ENCODE measurements at regions not wholly inside any gene's neighbourhood (a gene's known extent, or its start where the extent isn't known, plus 50 kb on each side); places are given as distances from the start of the nearest gene placed in this dataset.

- in situ Hi-C loops (cut with MboI; ENCODE audit: low sequenced_read_pairs) = no loop called here
Measured at GRCh38 chr1:22284906-22285548, 142.1 kb upstream of the WNT4 start.

DNA sequence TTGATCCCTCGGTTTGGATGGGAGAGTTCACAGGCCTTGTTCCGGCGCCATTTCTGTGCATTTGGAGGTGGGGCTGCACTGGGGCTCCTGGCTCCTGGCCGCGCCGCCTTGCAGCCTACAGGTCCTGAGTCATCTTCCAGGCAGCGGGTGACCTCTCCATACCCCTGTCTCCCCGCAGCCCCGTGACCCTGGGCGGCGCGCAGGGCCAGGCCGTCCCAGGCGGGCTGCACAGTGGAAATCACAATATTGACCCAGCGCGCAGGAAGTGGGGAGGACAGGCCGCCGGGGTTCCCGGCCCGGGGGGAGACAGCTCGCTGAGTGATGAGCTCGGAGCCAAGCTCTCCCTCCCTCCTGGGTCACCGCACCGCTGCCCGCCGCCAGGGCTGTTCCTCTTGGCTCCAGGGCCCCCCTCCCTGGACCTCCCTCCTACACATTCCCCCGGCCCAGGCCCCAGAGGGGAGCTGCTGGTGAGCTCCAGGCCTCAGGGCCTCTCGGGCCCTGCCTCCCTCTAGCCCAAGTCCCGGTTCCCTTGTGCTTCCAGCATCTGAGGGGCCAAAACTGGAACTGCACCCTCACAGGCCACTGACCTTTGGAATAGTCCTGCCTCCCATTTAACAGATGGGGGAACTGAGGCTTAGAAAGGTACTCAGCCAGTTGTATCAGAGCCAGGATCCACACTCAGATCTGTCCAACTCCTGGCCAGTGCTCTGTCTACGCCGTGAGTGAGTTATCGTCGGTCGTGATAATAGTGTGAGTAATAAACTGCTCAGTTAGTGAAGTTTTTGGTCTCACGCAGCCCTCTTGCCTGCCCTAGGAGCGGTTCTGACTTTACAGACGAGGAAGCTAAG is 142.9 kb upstream of the WNT4 start:
- in situ Hi-C loops (cut with MboI; ENCODE audit: low sequenced_read_pairs) = no loop called here

- in situ Hi-C loops (cut with MboI; ENCODE audit: low sequenced_read_pairs) = no loop called here
Measured at GRCh38 chr1:22286491-22286890, 143.6 kb upstream of the WNT4 start.

- in situ Hi-C loops (cut with MboI; ENCODE audit: low sequenced_read_pairs) = no loop called here
Measured at GRCh38 chr1:22287273-22287672, 144.4 kb upstream of the WNT4 start.

- in situ Hi-C loops (cut with MboI; ENCODE audit: low sequenced_read_pairs) = no loop called here
Measured at GRCh38 chr1:22287946-22288520, 145.1 kb upstream of the WNT4 start.

DNA sequence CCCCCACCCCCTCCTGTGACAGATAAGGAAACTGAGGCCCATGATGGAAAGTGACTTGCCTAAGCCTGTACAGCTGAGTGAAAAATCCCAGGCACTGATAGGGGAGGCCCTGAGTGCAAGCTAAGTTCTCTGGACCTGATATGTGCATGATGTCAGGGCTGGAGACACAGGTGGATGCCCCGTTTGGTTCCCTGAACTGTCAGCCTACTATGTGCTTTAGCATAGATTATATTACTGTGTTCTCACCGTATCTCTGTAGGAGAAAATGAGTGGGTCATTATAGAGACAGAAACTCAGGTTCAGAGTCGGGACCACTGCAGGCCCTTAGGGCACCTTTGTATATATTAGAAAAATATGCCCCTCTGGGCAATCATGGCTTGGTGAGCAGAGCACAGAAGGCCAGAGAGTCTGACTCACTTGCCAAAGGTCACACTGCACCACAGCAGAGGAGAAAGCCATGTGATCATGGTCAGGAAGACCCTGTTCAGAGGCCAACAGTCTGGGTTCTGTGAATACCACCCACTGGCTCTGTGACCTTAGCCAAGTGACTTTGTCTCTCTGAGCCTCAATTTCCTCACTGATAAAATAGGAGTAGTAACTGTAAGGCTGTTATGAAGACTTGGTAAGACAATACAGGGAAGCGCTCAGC is 145.8 kb upstream of the WNT4 start:
- in situ Hi-C loops (cut with MboI; ENCODE audit: low sequenced_read_pairs) = no loop called here

GRCh38 chr1:22289307-22289995 is 146.6 kb upstream of the WNT4 start:
- in situ Hi-C loops (cut with MboI; ENCODE audit: low sequenced_read_pairs) = no loop called here

GRCh38 chr1:22290157-22290556 is 147.3 kb upstream of the WNT4 start:
- in situ Hi-C loops (cut with MboI; ENCODE audit: low sequenced_read_pairs) = no loop called here

- in situ Hi-C loops (cut with MboI; ENCODE audit: low sequenced_read_pairs) = no loop called here
Measured at GRCh38 chr1:22290611-22291010, 147.7 kb upstream of the WNT4 start.

DNA sequence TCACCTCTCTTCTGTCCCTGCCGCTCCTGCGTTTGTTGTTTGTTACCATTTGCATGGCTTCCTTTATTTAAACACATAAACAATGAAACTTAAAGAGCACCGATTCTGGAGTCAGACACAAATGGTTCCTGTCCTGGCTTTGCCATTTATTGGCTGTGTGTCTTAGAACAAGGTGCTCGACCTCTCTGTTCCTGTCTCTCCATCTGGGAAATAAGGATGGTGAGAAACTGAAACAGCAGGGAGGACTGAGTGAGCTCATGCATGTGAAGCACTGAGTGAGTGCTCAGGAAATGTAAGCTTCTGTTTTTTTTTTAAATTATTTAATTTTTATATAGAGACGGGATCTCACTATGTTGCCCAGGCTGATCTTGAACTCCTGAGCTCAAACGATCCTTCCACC is 148.2 kb upstream of the WNT4 start:
- in situ Hi-C loops (cut with MboI; ENCODE audit: low sequenced_read_pairs) = no loop called here

- in situ Hi-C loops (cut with MboI; ENCODE audit: low sequenced_read_pairs) = no loop called here
Measured at GRCh38 chr1:22291494-22291893, 148.6 kb upstream of the WNT4 start.

DNA sequence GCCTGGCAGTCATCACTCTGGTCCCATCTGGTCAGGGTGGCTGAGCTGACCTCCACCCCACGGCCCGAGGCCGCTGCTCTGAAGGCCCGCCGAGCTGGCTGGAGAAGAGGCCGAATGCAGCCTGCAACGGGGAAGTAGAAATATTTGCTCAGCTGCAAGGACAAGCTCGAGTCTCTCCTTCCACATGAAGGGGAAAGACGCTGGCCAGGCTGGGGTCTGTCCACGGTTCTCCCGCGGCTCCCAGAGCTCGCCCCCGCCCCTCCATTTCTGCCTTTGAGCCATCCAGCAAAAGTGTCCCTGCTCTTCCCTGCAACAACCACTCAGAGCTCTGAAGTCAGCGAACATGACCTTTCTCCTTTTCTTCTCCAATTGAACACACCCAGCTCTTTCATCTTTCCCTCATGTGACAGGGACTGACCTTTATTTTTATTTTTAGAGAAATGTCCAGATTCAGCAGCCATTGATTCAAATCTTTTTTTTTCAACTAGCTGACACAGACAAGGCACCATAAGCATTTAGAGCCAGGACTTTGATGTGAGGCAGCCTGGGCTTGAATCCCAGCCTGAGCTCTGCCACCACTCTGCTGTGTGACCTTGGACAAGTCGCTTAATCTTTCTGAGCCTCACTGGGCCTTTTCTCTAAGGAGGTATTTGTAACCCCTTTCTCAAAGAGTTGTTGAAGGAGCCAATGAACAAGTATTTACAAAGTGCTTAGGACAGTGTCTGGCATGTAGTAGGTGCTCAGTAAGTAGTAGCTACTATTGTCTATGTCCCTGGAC is 149.3 kb upstream of the WNT4 start:
- in situ Hi-C loops (cut with MboI; ENCODE audit: low sequenced_read_pairs) = no loop called here

- in situ Hi-C loops (cut with MboI; ENCODE audit: low sequenced_read_pairs) = no loop called here
Measured at GRCh38 chr1:22295396-22295795, 152.5 kb upstream of the WNT4 start.

- in situ Hi-C loops (cut with MboI; ENCODE audit: low sequenced_read_pairs) = no loop called here
Measured at GRCh38 chr1:22295856-22296255, 153.0 kb upstream of the WNT4 start.

GRCh38 chr1:22296701-22297591 is 154.0 kb upstream of the WNT4 start:
- in situ Hi-C loops (cut with MboI; ENCODE audit: low sequenced_read_pairs) = no loop called here

GRCh38 chr1:22297999-22298398 is 153.7 kb upstream of the ZBTB40 start:
- in situ Hi-C loops (cut with MboI; ENCODE audit: low sequenced_read_pairs) = no loop called here

GRCh38 chr1:22303816-22304215 is 147.8 kb upstream of the ZBTB40 start:
- in situ Hi-C loops (cut with MboI; ENCODE audit: low sequenced_read_pairs) = no loop called here

DNA sequence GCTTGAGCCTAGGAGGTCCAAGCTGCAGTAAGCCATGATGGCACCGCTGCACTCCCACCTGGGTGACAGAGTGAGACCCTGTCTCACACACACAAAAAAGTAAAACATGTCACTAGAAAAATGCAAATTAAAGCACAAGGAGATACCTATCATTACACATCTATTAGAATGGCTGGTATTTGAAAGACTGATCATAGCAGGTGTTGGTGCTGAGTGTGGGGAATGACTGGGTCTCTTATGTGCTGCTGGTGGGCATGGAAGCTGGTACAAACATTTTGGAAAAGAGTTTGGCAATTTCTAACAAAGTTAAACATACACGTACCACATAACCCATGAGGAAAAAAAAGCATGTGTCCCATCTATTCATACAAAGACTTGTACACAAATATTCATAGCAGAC is 142.1 kb upstream of the ZBTB40 start:
- in situ Hi-C loops (cut with MboI; ENCODE audit: low sequenced_read_pairs) = no loop called here

DNA sequence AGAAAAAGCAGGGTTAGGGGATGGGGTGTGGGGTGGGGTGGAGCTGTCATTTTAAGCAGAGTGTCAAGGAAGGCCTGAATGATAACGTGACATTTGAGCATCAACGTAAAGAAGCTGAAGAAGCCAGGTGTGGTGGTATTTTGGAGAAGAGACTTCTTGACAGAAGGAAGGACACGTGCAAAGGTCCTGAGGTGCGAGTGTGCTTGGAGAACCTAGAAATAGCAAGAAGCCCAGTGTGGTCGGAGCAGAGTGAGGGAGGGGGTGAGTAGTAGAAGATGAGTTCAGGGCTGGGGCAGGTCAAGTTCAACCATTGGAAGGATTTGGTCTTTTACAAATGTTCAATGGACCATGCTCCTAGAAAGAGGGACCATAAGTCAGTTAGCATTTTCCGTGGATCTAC is 140.2 kb upstream of the ZBTB40 start:
- in situ Hi-C loops (cut with MboI; ENCODE audit: low sequenced_read_pairs) = no loop called here

Data from HL-60/S4 (cell line).